ENCODE measurements at regions not wholly inside any gene's neighbourhood (a gene's known extent, or its start where the extent isn't known, plus 50 kb on each side); places are given as distances from the start of the nearest gene placed in this dataset.
A peak's percentile ranks its signal among the peaks of the same experiment; 100 is the strongest.

- H3K4me3 ChIP-seq (ENCODE audit: low read depth, low read length): no peak overlapping the region
- peak; percentile 42 for DNase-seq (ENCODE audit: low read depth)
- no peak for TF ChIP-seq CTCF (conservative IDR thresholded peaks at IDR 0.05; ENCODE audit: low read depth, low read length)
Measured at GRCh38 chr14:100381395-100382105, 58.4 kb downstream of the SLC25A47 start.

- H3K4me3 ChIP-seq (ENCODE audit: low read depth, low read length): no peak overlapping the region
- no peak for TF ChIP-seq CTCF (conservative IDR thresholded peaks at IDR 0.05; ENCODE audit: low read depth, low read length)
- DNase-seq (ENCODE audit: low read depth): no peak
Measured at GRCh38 chr14:100382106-100382455, 58.9 kb downstream of the SLC25A47 start.

GRCh38 chr14:100383727-100384158, 60.6 kb downstream of the SLC25A47 start:
- H3K4me3 ChIP-seq (ENCODE audit: low read depth, low read length): no peak overlapping the region
- peak; percentile 85 for TF ChIP-seq CTCF (conservative IDR thresholded peaks at IDR 0.05; ENCODE audit: low read depth, low read length)
- peak; percentile 71 for DNase-seq (ENCODE audit: low read depth)

GRCh38 chr14:100384277-100384676, 61.1 kb downstream of the SLC25A47 start:
- no peak for TF ChIP-seq CTCF (conservative IDR thresholded peaks at IDR 0.05; ENCODE audit: low read depth, low read length)
- DNase-seq (ENCODE audit: low read depth): no peak
- H3K4me3 ChIP-seq (ENCODE audit: low read depth, low read length): no peak overlapping the region

- peak; percentile 91 for DNase-seq (ENCODE audit: low read depth)
- TF ChIP-seq CTCF (conservative IDR thresholded peaks at IDR 0.05; ENCODE audit: low read depth, low read length): peak; percentile 58
- no peak overlapping the region for H3K4me3 ChIP-seq (ENCODE audit: low read depth, low read length)
Measured at GRCh38 chr14:100384819-100385813, 62.0 kb downstream of the SLC25A47 start.

GRCh38 chr14:100386121-100386520, 63.0 kb downstream of the SLC25A47 start:
- DNase-seq (ENCODE audit: low read depth): peak; percentile 62
- H3K4me3 ChIP-seq (ENCODE audit: low read depth, low read length): no peak overlapping the region
- no peak for TF ChIP-seq CTCF (conservative IDR thresholded peaks at IDR 0.05; ENCODE audit: low read depth, low read length)

Measured in choroid plexus epithelial cell (primary cell).